Gastroesophageal sphincter (tissue), 4 donors: ENCODE measurements at regions not wholly inside any gene's neighbourhood (a gene's known extent, or its start where the extent isn't known, plus 50 kb on each side); places are given as distances from the start of the nearest gene placed in this dataset.

Experiments
- ATAC-seq: fragments of 150-250 bp; one replicate; pipeline ENCODE4 v1.9.1; 2016; ENCODE audit warnings: mild to moderate bottlenecking, moderate library complexity
- H3K27ac ChIP-seq, 4 donors: fragments of 200-600 bp; sonication (generic) in 3 of 4; 1 replicate in 3 of 4; 2 replicates in 1 of 4; pipeline ENCODE4 v1.5.1; 2016 to 2019
- H3K27me3 ChIP-seq: fragments of 200-600 bp; sonication (generic); one replicate; pipeline ENCODE4 v1.5.1; 2019
- H3K36me3 ChIP-seq, 2 donors: fragments of 200-600 bp; sonication (generic); one replicate each; pipeline ENCODE4 v1.5.1; 2019; ENCODE audit warnings: control low read depth in 1 of 2
- H3K4me1 ChIP-seq, 3 donors: fragments of 200-600 bp; sonication (generic); 1 replicate in 2 of 3; 2 replicates in 1 of 3; pipeline ENCODE4 v1.5.1; 2016 to 2019; ENCODE audit warnings: control low read depth in 2 of 3
- H3K4me3 ChIP-seq, 2 donors: fragments of 200-600 bp; sonication (generic); one replicate each; pipeline ENCODE4 v1.5.1; 2019; ENCODE audit warnings: mild to moderate bottlenecking in 1 of 2, moderate library complexity in 1 of 2
- H3K9me3 ChIP-seq, 3 donors: fragments of 200-600 bp; sonication (generic); one replicate each; pipeline ENCODE4 v1.5.1; 2017 to 2019; ENCODE audit warnings: control low read depth in 2 of 3
- CTCF ChIP-seq, 4 experiments: fragments of 200-600 bp in 2 of 4; fragments of 450-650 bp in 2 of 4; sonication (generic) in 1 of 4; IDR thresholded peaks; one replicate each; pipeline ENCODE4 v1.5.1; 2017 to 2019; ENCODE audit warnings: antibody characterized with exemption in 4 of 4, mild to moderate bottlenecking in 2 of 4, moderate library complexity in 2 of 4
- EP300 ChIP-seq: sonication (generic); formaldehyde crosslinking; IDR thresholded peaks from one replicate; pipeline ENCODE4 v1.6.1; 2017; ENCODE audit warnings: antibody characterized with exemption, mild to moderate bottlenecking
- POLR2A ChIP-seq, 2 donors: fragments of 450-650 bp; IDR thresholded peaks; one replicate each; pipeline ENCODE4 v1.6.1; 2017; ENCODE audit warnings: antibody characterized with exemption in 2 of 2, mild to moderate bottlenecking in 2 of 2, moderate library complexity in 1 of 2
- POLR2AphosphoS5 ChIP-seq: sonication (generic); formaldehyde crosslinking; IDR thresholded peaks from one replicate; pipeline ENCODE4 v1.6.1; 2017; ENCODE audit warnings: antibody characterized with exemption
- WGBS, 2 donors: methylation state at CpG; one replicate each; pipeline ENCODE4 v1.1.5; 2018; ENCODE audit warnings: low coverage in 1 of 2; 5-methylcytosine and 5-hydroxymethylcytosine counted together

DNA sequence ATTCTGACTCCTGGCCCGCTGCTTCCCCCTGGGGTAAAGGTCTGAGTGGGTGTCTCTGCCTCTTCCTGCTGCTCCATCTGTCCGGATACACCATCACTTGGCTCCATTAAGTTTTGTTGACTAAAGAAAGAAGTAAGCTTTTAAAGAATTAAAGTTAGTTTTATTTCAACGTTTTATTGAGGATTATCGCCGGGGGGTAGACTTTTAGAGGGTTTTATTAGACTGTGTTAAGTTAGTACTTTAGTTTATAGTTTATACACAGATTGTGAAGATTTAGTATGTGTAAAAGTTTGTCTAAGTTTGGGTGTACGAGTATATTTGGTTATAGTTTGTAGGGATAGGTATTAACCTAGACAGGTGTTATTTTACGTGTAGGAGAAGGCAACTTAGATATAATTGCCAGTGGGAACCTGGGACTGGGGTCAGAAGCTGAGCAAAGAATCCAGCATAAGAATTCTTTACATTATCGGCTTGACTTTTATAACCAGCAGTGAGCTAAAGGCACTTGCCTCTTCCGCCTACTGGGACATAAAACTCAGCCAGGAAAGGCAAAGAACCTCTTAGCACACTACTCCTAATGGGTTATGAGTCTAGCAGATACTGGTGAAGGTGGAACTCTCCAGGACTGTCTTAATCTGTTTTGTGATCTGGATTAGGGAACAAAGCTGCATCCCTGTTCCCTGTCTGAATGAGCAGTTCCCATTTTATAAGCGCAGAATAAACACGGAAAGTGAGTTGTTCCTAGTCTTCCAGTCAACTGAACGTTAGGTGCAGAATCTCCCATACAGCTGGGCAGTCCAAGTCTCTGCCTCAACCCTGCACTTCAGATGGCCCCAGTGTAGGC lies 131.3 kb downstream of the FAM43A start:
- peaks cover 6% of the 10 kb centered on the region for H3K27me3 ChIP-seq
- H3K27ac ChIP-seq = no peak overlapping the region
- H3K36me3 ChIP-seq = no peaks in the 10 kb centered on the region
- no peaks in the 10 kb centered on the region for H3K9me3 ChIP-seq
- TF ChIP-seq EP300 (no peak), POLR2A (IDR thresholded peaks at IDR 0.05) (no peak), CTCF (IDR thresholded peaks at IDR 0.05) (no peak), POLR2AphosphoS5 (no peak)
- ATAC-seq = no peak
- no peak overlapping the region for H3K4me3 ChIP-seq
- H3K4me1 ChIP-seq = no peaks in the 10 kb centered on the region
- WGBS, 2 donors = 87% methylated on average over 8 to 12 of the region's 12 CpGs

GRCh38 chr3:194817592-194817930 lies 131.9 kb downstream of the FAM43A start:
- Histone ChIP-seq H3K4me1 (no peaks in the 10 kb centered on the region), H3K27me3 (peaks cover 6% of the 10 kb centered on the region), H3K27ac (no peak overlapping the region), H3K9me3 (no peaks in the 10 kb centered on the region), H3K4me3 (no peak overlapping the region), H3K36me3 (no peaks in the 10 kb centered on the region)
- 75% methylated on average over 4 of the region's 4 CpGs; no CpG with 5 or more reads in 1 of the 2 donors for WGBS, 2 donors
- no peak for TF ChIP-seq EP300
- TF ChIP-seq CTCF (IDR thresholded peaks at IDR 0.05) = no peak
- no peak for TF ChIP-seq POLR2AphosphoS5
- no peak for TF ChIP-seq POLR2A (IDR thresholded peaks at IDR 0.05)
- ATAC-seq = no peak

DNA sequence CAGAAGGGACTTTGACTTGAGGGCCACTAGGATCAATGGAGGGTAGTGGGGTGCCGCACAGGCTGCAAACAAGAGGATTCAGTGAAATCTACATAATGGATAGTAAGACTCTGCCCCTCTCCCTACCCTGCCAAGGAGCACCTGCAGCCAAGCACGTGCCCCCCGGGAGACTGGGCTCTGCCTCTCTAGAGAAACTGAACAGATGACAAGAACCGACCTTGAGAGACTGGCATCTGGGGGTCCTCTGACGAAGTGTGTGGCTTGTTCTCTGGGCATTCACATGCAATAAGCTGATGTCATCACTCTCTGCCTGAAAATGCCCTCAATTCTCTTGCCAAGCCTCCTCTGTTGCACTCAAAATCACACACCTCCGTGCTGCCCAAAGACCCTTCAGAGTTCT lies 132.3 kb downstream of the FAM43A start:
- TF ChIP-seq POLR2A (IDR thresholded peaks at IDR 0.05) (no peak), EP300 (no peak), CTCF (IDR thresholded peaks at IDR 0.05) (no peak), POLR2AphosphoS5 (no peak)
- Histone ChIP-seq H3K9me3 (no peaks in the 10 kb centered on the region), H3K36me3 (no peaks in the 10 kb centered on the region), H3K4me3 (no peak overlapping the region), H3K4me1 (no peaks in the 10 kb centered on the region), H3K27me3 (peaks cover 6% of the 10 kb centered on the region), H3K27ac (no peak overlapping the region)
- no peak for ATAC-seq
- WGBS, 2 donors = 67% methylated on average over 2 of the region's 6 CpGs; no CpG with 5 or more reads in 1 of the 2 donors

GRCh38 chr3:194824100-194824499 lies 138.4 kb downstream of the FAM43A start:
- H3K9me3 ChIP-seq = no peaks in the 10 kb centered on the region
- H3K27me3 ChIP-seq = peaks cover 6% of the 10 kb centered on the region
- no peak overlapping the region for H3K4me3 ChIP-seq
- H3K36me3 ChIP-seq = no peaks in the 10 kb centered on the region
- 78% methylated on average over 4 of the region's 4 CpGs; no CpG with 5 or more reads in 1 of the 2 donors for WGBS, 2 donors
- ATAC-seq = no peak
- H3K4me1 ChIP-seq = no peaks in the 10 kb centered on the region
- H3K27ac ChIP-seq = no peak overlapping the region
- TF ChIP-seq POLR2AphosphoS5 = no peak
- TF ChIP-seq EP300 = no peak
- TF ChIP-seq POLR2A (IDR thresholded peaks at IDR 0.05) = no peak
- TF ChIP-seq CTCF (IDR thresholded peaks at IDR 0.05) = no peak

DNA sequence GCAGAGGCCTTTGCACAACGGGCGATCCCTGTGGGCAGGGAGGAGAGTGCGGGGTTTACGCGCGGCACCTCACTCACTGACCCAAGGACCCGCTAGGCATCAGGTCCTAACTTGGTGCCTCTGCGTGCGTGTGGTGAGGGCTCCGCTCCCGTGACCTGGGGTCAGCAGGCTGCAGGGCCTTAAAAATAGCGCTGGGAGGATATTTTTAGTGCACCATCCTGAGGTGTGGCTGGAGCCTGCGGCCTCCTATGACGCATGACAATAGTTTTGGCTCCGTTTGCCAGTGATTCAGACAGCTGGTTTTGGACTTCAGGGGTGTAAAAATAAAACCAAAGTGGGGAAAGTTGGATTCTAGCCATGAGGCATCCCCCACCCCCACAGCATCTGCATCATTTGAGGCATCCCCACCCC lies 139.0 kb downstream of the FAM43A start:
- no peak overlapping the region for H3K27ac ChIP-seq
- 69 to 75% methylated on average over 4 to 15 of the region's 15 CpGs for WGBS, 2 donors
- TF ChIP-seq POLR2A (IDR thresholded peaks at IDR 0.05) (no peak), CTCF (IDR thresholded peaks at IDR 0.05) (no peak), EP300 (no peak), POLR2AphosphoS5 (no peak)
- peaks cover 3% of the 10 kb centered on the region for H3K27me3 ChIP-seq
- no peak overlapping the region for H3K4me3 ChIP-seq
- H3K9me3 ChIP-seq = no peaks in the 10 kb centered on the region
- ATAC-seq = no peak
- no peaks in the 10 kb centered on the region for H3K4me1 ChIP-seq
- no peaks in the 10 kb centered on the region for H3K36me3 ChIP-seq
